ENCODE measurements at regions not wholly inside any gene's neighbourhood (a gene's known extent, or its start where the extent isn't known, plus 50 kb on each side); places are given as distances from the start of the nearest gene placed in this dataset.

DNA sequence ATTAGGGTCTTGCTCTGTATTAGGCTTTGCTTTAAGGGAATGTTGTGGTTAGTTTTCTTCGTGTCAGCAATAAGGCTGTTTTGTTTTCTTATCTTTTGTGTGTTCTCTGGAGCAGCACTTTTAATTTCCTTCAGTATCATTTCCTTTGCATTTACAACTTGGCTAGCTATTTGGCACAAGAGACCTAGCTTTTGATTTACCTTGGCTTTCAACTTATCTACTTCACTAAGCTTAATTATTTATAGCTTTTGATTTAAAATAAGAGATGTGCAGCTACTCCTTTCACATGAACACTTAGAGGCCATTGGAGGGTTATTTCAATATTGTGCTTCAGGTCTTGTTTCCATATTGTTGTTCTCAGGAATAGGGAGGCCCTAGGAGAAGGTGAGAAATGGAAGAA is 68.2 kb downstream of the FAT4 start:
- TF ChIP-seq, protein P1, sequence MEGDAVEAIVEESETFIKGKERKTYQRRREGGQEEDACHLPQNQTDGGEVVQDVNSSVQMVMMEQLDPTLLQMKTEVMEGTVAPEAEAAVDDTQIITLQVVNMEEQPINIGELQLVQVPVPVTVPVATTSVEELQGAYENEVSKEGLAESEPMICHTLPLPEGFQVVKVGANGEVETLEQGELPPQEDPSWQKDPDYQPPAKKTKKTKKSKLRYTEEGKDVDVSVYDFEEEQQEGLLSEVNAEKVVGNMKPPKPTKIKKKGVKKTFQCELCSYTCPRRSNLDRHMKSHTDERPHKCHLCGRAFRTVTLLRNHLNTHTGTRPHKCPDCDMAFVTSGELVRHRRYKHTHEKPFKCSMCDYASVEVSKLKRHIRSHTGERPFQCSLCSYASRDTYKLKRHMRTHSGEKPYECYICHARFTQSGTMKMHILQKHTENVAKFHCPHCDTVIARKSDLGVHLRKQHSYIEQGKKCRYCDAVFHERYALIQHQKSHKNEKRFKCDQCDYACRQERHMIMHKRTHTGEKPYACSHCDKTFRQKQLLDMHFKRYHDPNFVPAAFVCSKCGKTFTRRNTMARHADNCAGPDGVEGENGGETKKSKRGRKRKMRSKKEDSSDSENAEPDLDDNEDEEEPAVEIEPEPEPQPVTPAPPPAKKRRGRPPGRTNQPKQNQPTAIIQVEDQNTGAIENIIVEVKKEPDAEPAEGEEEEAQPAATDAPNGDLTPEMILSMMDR (IDR thresholded peaks at IDR 0.05), result no peak
- TF ChIP-seq POLR2A (IDR thresholded peaks at IDR 0.05) (no peak), POLR2AphosphoS5 (IDR thresholded peaks at IDR 0.05) (no peak), EP300 (IDR thresholded peaks at IDR 0.05) (no peak)

Data from suprapubic skin (tissue), 4 donors.